ENCODE measurements at regions not wholly inside any gene's neighbourhood (a gene's known extent, or its start where the extent isn't known, plus 50 kb on each side); places are given as distances from the start of the nearest gene placed in this dataset.

DNA sequence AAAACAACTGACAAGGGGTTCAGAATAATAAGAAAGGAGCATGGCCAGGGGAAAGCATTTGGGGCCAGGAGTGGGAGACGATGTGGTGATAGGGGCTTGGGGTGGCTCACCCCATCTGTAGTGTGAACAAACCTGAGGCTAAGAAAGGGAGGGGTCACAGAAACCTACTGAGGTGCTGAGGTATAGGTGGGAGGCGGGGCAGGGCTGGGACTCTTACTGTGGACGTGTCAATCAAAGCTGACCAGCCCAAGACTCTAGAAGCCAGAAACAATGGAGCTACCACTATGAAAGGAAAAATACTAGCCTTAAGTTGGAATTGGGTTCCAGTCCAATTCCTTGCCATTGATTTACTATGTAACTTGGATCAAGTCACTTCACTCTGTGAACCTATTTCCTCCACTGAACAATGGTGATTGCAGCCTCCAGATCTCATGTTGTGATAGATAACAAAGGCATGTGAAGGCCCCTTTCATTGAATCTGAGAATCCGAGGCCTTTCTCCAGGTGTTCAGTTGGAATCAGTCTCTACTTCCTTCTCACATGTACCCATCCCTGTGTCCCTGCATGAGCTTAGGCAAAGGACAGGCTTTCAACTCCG lies 260.9 kb upstream of the HES1 start:
- TF ChIP-seq, protein P1, sequence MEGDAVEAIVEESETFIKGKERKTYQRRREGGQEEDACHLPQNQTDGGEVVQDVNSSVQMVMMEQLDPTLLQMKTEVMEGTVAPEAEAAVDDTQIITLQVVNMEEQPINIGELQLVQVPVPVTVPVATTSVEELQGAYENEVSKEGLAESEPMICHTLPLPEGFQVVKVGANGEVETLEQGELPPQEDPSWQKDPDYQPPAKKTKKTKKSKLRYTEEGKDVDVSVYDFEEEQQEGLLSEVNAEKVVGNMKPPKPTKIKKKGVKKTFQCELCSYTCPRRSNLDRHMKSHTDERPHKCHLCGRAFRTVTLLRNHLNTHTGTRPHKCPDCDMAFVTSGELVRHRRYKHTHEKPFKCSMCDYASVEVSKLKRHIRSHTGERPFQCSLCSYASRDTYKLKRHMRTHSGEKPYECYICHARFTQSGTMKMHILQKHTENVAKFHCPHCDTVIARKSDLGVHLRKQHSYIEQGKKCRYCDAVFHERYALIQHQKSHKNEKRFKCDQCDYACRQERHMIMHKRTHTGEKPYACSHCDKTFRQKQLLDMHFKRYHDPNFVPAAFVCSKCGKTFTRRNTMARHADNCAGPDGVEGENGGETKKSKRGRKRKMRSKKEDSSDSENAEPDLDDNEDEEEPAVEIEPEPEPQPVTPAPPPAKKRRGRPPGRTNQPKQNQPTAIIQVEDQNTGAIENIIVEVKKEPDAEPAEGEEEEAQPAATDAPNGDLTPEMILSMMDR (IDR thresholded peaks at IDR 0.05), result no peak
- TF ChIP-seq POLR2A (IDR thresholded peaks at IDR 0.05) (no peak), POLR2AphosphoS5 (IDR thresholded peaks at IDR 0.05) (no peak)

Data from suprapubic skin (tissue), 4 donors.